GM19025 (cell line): ENCODE measurements at regions not wholly inside any gene's neighbourhood (a gene's known extent, or its start where the extent isn't known, plus 50 kb on each side); places are given as distances from the start of the nearest gene placed in this dataset.

Source experiments
- ATAC-seq: cut with Tn5 transposase; IDR thresholded peaks from one replicate; pipeline ENCODE4 v1.9.1; 2021; ENCODE audit warnings: mild to moderate bottlenecking, low read depth, moderate library complexity; ENCODE audit not compliant: unreplicated experiment

GRCh38 chr1:213891989-213892902 lies 95.5 kb upstream of the PROX1 start:
- ATAC-seq: no peak

- ATAC-seq: no peak
Observed at GRCh38 chr1:213898684-213899083, 89.1 kb upstream of the PROX1 start.

- no peak for ATAC-seq
Observed at GRCh38 chr1:213899413-213899812, 88.4 kb upstream of the PROX1 start.

GRCh38 chr1:213905344-213905743 lies 82.4 kb upstream of the PROX1 start:
- ATAC-seq: no peak

DNA sequence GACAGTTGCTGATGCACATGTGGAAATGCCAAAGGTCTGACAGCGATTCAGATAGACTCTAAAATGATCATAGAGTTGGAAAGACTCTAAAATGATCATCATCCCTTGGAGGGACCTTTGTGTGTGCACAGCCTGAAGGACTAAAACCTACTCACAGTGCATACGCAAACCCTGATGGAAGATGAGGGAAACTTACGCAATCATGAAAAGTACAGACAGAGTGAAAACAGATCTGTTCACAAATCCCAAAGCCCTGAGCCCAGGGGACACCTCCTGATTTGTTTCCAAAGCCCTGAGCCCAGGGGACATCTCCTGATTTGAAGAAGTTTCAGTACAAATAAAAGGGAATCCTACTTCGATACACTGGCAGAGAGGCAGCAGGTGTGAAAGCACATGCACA lies 79.3 kb upstream of the PROX1 start:
- no peak for ATAC-seq

GRCh38 chr1:213914392-213914791 lies 73.4 kb upstream of the PROX1 start:
- no peak for ATAC-seq

DNA sequence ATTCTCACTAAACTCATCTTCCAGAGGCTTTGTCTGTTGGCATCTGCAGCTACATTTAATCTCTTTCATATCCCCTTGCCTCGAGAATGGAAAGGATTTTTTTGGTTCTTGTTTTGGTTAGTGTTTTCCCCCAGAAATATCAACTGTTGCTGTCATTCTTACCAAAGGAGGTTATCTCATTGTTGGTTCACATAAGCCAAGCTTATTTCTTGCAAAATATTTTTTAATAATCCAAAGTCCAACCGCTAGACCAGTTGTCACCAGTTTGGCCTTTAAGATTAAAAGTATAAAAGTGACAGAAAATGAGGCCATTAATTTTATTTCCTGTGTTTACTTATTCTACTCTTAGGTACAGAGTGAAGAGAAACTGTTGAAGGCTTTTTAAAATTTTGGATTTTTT lies 66.5 kb upstream of the PROX1 start:
- ATAC-seq: no peak

GRCh38 chr1:213921712-213922111 lies 66.1 kb upstream of the PROX1 start:
- no peak for ATAC-seq

DNA sequence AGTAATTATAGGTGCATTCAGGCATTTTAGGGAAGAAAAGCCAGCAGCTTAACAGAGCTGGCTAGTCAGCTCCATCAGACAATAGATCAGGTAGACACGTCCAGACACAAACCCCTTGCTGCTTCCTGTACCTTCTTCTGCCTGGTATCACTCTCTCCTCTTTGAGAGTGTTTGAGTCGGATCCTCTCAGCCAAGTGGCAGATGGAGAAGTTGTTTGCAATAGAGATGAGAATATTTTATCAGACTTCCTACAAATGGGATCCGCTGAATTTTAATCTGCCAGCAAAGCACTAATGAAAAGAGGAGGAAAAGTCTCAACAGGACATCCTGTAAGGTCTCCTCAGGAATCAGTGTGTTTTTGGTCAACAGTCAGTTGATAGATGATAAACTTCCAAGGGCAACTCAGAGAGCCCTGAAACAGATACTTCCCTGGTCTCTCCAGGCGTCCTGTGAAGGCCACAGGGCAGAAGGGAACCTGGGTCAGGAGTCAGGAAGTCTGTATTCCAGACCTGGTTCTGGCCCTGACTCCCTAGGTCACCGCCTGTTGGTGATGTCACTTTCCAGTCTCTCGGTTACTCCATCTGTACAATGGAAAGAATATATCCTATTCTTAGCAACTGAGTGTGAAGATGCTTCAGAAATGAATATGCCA lies 62.1 kb upstream of the PROX1 start:
- ATAC-seq: no peak

GRCh38 chr1:213927846-213928245 lies 59.9 kb upstream of the PROX1 start:
- no peak for ATAC-seq

DNA sequence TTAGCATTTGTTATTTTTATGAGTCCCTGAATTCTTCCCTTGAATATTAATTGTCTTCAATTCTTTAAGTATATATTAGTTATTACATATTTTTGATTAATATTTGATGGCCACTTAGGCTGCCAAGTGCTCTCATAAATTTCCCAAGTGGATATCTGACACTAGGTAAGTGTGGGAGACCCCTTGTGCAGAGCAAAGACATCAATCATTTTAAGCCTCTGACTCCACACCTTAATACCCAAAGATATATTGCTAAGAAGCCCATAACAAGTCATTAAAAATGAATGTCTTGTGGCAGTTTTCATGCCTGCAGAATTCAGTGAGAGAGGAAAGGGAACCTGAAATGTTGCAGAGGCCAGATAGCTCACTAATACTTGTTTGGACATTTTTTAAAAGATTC lies 58.4 kb upstream of the PROX1 start:
- no peak for ATAC-seq

GRCh38 chr1:213931836-213932235 lies 55.9 kb upstream of the PROX1 start:
- no peak for ATAC-seq

GRCh38 chr1:213933336-213933735 lies 54.4 kb upstream of the PROX1 start:
- no peak for ATAC-seq

DNA sequence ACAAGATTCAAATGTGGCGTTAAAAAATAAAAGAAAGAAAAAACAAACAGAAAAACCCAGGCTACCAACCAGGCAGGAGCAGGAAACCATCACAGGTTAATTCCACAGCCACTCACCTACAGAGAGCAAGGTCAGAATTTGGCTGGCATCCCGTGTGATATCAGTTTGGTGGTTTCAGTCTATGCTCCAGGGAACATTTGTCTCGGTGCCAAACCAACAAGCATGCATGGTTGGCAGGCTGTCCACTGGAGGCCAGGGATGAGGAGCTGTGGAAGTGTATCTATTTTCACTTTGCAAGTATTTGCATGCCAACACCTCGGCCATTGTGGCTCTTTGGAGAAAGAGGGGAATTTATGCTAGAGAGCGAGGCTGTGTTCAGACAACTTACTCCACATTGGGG lies 53.1 kb upstream of the PROX1 start:
- ATAC-seq: no peak

GRCh38 chr1:213936571-213936970 lies 51.2 kb upstream of the PROX1 start:
- ATAC-seq: no peak
